Fibroblast of lung (primary cell): ENCODE measurements at regions not wholly inside any gene's neighbourhood (a gene's known extent, or its start where the extent isn't known, plus 50 kb on each side); places are given as distances from the start of the nearest gene placed in this dataset.

Experiments used
- EZH2 ChIP-seq: IDR thresholded peaks from 2 replicates; pipeline ENCODE4 v1.5.1; 2012; ENCODE audit warnings: low read length, control low read depth, mild to moderate bottlenecking; ENCODE audit errors: missing control alignments
- TF ChIP-seq, protein P1 (sequence below), 2 donors: IDR thresholded peaks in 1 of 2; conservative IDR thresholded peaks in 1 of 2; 1 replicate in 1 of 2; 2 replicates in 1 of 2; pipeline ENCODE4 v1.5.1; 2011 to 2012; ENCODE audit warnings: low read length in 2 of 2, control low read depth in 1 of 2, inconsistent platforms in 1 of 2, low read depth in 1 of 2, mild to moderate bottlenecking in 1 of 2

DNA sequence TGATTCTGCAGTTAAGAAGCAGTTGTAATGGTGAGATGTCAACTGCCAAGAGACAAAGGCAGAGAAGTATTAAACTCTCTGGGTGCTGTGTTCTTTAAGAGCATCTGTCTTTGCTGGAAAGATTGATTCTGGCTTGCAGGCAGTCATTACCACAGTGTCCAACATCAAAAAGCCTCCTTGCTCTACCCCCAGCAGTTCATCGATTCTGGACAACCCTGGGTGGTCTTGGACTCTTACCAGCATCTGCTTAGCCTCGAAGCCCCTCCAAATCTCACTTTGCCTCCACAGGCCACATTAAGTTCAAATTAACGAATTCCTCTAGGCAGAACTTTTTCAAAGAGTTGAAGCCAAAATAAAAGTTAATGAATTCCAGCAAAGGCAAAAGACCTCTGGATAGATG is 1061.4 kb downstream of the TSN start:
- TF ChIP-seq, protein P1, sequence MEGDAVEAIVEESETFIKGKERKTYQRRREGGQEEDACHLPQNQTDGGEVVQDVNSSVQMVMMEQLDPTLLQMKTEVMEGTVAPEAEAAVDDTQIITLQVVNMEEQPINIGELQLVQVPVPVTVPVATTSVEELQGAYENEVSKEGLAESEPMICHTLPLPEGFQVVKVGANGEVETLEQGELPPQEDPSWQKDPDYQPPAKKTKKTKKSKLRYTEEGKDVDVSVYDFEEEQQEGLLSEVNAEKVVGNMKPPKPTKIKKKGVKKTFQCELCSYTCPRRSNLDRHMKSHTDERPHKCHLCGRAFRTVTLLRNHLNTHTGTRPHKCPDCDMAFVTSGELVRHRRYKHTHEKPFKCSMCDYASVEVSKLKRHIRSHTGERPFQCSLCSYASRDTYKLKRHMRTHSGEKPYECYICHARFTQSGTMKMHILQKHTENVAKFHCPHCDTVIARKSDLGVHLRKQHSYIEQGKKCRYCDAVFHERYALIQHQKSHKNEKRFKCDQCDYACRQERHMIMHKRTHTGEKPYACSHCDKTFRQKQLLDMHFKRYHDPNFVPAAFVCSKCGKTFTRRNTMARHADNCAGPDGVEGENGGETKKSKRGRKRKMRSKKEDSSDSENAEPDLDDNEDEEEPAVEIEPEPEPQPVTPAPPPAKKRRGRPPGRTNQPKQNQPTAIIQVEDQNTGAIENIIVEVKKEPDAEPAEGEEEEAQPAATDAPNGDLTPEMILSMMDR (conservative IDR thresholded peaks at IDR 0.05 in 1 of 2, IDR thresholded peaks at IDR 0.05 in 1 of 2; ENCODE audit: low read depth in 1 of 2, low read length in 2 of 2), result no peak
- TF ChIP-seq EZH2, result no peak
